GM12878 (cell line): ENCODE measurements at regions not wholly inside any gene's neighbourhood (a gene's known extent, or its start where the extent isn't known, plus 50 kb on each side); places are given as distances from the start of the nearest gene placed in this dataset.

ENCODE experiments used
- BCL3 ChIP-seq: IDR thresholded peaks from 2 replicates; pipeline ENCODE4 v1.6.1; 2011; ENCODE audit warnings: borderline replicate concordance, low read depth, mild to moderate bottlenecking, moderate library complexity, low read length; ENCODE audit not compliant: insufficient read depth, poor library complexity, severe bottlenecking
- BHLHE40 ChIP-seq, 2 experiments: fragments of 450-650 bp in 1 of 2; IDR thresholded peaks; 2 replicates each; pipeline ENCODE4 v1.6.1; 2011 to 2017; ENCODE audit warnings: low read depth in 2 of 2, borderline replicate concordance in 1 of 2, improper control_type of control experiment in 1 of 2, low read length in 1 of 2, mild to moderate bottlenecking in 1 of 2
- BMI1 ChIP-seq: fragments of 450-650 bp; IDR thresholded peaks from 2 replicates; pipeline ENCODE4 v1.6.1; 2016; ENCODE audit warnings: mild to moderate bottlenecking, moderate library complexity, borderline replicate concordance
- CREB1 ChIP-seq: IDR thresholded peaks from 2 replicates; pipeline ENCODE4 v1.6.1; 2012; ENCODE audit warnings: low read depth, mild to moderate bottlenecking, inconsistent platforms
- DPF2 ChIP-seq: fragments of 450-650 bp; IDR thresholded peaks from 2 replicates; pipeline ENCODE4 v1.6.1; 2017; ENCODE audit warnings: mild to moderate bottlenecking
- GATAD2B ChIP-seq: fragments of 450-650 bp; conservative IDR thresholded peaks from 2 replicates; pipeline ENCODE4 v1.6.1; 2017; ENCODE audit warnings: low read depth, mild to moderate bottlenecking, moderate library complexity
- HCFC1 ChIP-seq: fragments of 150-350 bp; IDR thresholded peaks from 2 replicates; pipeline ENCODE4 v1.6.1; 2014; ENCODE audit warnings: low read length
- HDGF ChIP-seq: fragments of 450-650 bp; IDR thresholded peaks from 2 replicates; pipeline ENCODE4 v1.6.1; 2016; ENCODE audit warnings: antibody characterized with exemption
- IRF3 ChIP-seq: fragments of 450-650 bp; IDR thresholded peaks from 2 replicates; pipeline ENCODE4 v1.6.1; 2014; ENCODE audit warnings: mild to moderate bottlenecking
- KAT2A ChIP-seq: conservative IDR thresholded peaks from 2 replicates; pipeline ENCODE4 v1.6.1; 2011; ENCODE audit warnings: low read depth, low read length; ENCODE audit not compliant: control insufficient read depth
- MLLT1 ChIP-seq: fragments of 450-650 bp; IDR thresholded peaks from 2 replicates; pipeline ENCODE4 v1.6.1; 2016; ENCODE audit warnings: mild to moderate bottlenecking
- MTA2 ChIP-seq: fragments of 450-650 bp; IDR thresholded peaks from 2 replicates; pipeline ENCODE4 v1.6.1; 2016; ENCODE audit warnings: low read depth, mild to moderate bottlenecking, moderate library complexity
- NFXL1 ChIP-seq: fragments of 450-650 bp; IDR thresholded peaks from 2 replicates; pipeline ENCODE4 v1.6.1; 2017; ENCODE audit warnings: antibody characterized with exemption, mild to moderate bottlenecking, borderline replicate concordance
- NFYA ChIP-seq: IDR thresholded peaks from 2 replicates; pipeline ENCODE4 v1.6.1; 2011; ENCODE audit warnings: low read depth, mild to moderate bottlenecking, low read length, improper control_type of control experiment, borderline replicate concordance
- NKRF ChIP-seq: fragments of 450-650 bp; conservative IDR thresholded peaks from 2 replicates; pipeline ENCODE4 v1.6.1; 2017; ENCODE audit warnings: mild to moderate bottlenecking, moderate library complexity
- PBX3 ChIP-seq: IDR thresholded peaks from 2 replicates; pipeline ENCODE4 v1.6.1; 2011; ENCODE audit warnings: mild to moderate bottlenecking, low read depth, low read length, moderate library complexity; ENCODE audit not compliant: insufficient replicate concordance
- POU2F2 ChIP-seq: IDR thresholded peaks from 3 replicates; pipeline ENCODE4 v1.6.1; 2011; ENCODE audit warnings: low read depth, mild to moderate bottlenecking, low read length, borderline replicate concordance
- RAD21 ChIP-seq: IDR thresholded peaks from 2 replicates; pipeline ENCODE4 v1.6.1; 2011; ENCODE audit warnings: mild to moderate bottlenecking, low read depth, low read length, moderate library complexity; ENCODE audit not compliant: insufficient read depth
- RELB ChIP-seq: fragments of 450-650 bp; IDR thresholded peaks from 2 replicates; pipeline ENCODE4 v1.6.1; 2017; ENCODE audit warnings: low read depth, mild to moderate bottlenecking, moderate library complexity
- SIN3A ChIP-seq: IDR thresholded peaks from 2 replicates; pipeline ENCODE4 v1.6.1; 2012; ENCODE audit warnings: low read depth, low read length, improper control_type of control experiment
- SMAD5 ChIP-seq: IDR thresholded peaks from 2 replicates; pipeline ENCODE4 v1.6.1; 2016; ENCODE audit warnings: antibody characterized with exemption, low read depth
- SREBF2 ChIP-seq: IDR thresholded peaks from 2 replicates; pipeline ENCODE4 v1.6.1; 2012; ENCODE audit warnings: mild to moderate bottlenecking, low read length
- STAT3 ChIP-seq: IDR thresholded peaks from 2 replicates; pipeline ENCODE4 v1.6.1; 2011; ENCODE audit warnings: low read depth, low read length, improper control_type of control experiment
- SUZ12 ChIP-seq: fragments of 200-600 bp; sonication (generic); IDR thresholded peaks from one replicate; pipeline ENCODE4 v1.6.1; 2018; ENCODE audit warnings: antibody characterized with exemption, mild to moderate bottlenecking; ENCODE audit not compliant: unreplicated experiment

- no peak for TF ChIP-seq NKRF
- no peak for TF ChIP-seq SMAD5
- no peak for TF ChIP-seq SREBF2
- TF ChIP-seq MLLT1 = peak; percentile 52; the same call in 1 of the 2 replicates
- no peak; the same call in 1 of the 2 replicates for TF ChIP-seq GATAD2B
- no peak for TF ChIP-seq RAD21
- TF ChIP-seq NFYA = no peak
- no peak for TF ChIP-seq SIN3A
- no peak for TF ChIP-seq HCFC1
- no peak for TF ChIP-seq STAT3
- no peak for TF ChIP-seq HDGF
- TF ChIP-seq RELB = peak; percentile 65
- no peak for TF ChIP-seq KAT2A
- TF ChIP-seq BMI1 = no peak
- TF ChIP-seq NFXL1 = no peak
- TF ChIP-seq BCL3 = peak; percentile 81
- peak; percentile 80 for TF ChIP-seq PBX3
- no peak for TF ChIP-seq SUZ12
- TF ChIP-seq BHLHE40 (IDR thresholded peaks at IDR 0.05; ENCODE audit: borderline replicate concordance in 1 of 2, low read depth in 2 of 2, low read length in 1 of 2) = peak in 1 of 2 experiments; percentile 38; a peak in 1 of 4 replicates
- peak; percentile 70 for TF ChIP-seq DPF2
- TF ChIP-seq IRF3 = no peak
- TF ChIP-seq MTA2 = peak; percentile 81
- no peak for TF ChIP-seq CREB1
- no peak for TF ChIP-seq POU2F2
These were observed 221.2 kb downstream of the IGSF11 start (continued) for GRCh38 chr3:118813472-118813871.
